NT2/D1 (cell line): ENCODE measurements at regions not wholly inside any gene's neighbourhood (a gene's known extent, or its start where the extent isn't known, plus 50 kb on each side); places are given as distances from the start of the nearest gene placed in this dataset.

Experiments
- DNase-seq: peaks from one replicate; pipeline ENCODE4 v3.0.0-alpha.2; 2011; ENCODE audit warnings: low read depth, low spot score
- H3K27me3 ChIP-seq: 2 replicates; pipeline ENCODE4 v1.6.0; 2011; ENCODE audit warnings: mild to moderate bottlenecking; ENCODE audit not compliant: insufficient read length, insufficient read depth
- H3K36me3 ChIP-seq: 2 replicates; pipeline ENCODE4 v1.6.1; 2011; ENCODE audit warnings: mild to moderate bottlenecking, low read length, mixed read lengths; ENCODE audit not compliant: insufficient read depth, insufficient read length
- H3K4me1 ChIP-seq: 2 replicates; pipeline ENCODE4 v1.5.1; 2011; ENCODE audit not compliant: insufficient read depth, insufficient read length
- H3K4me3 ChIP-seq: 2 replicates; pipeline ENCODE4 v1.5.1; 2011; ENCODE audit warnings: low read depth; ENCODE audit not compliant: insufficient read length
- H3K9ac ChIP-seq: 2 replicates; pipeline ENCODE4 v1.6.0; 2011; ENCODE audit warnings: low read depth; ENCODE audit not compliant: insufficient read length
- H3K9me3 ChIP-seq: 2 replicates; pipeline ENCODE4 v1.5.1; 2011; ENCODE audit warnings: mild to moderate bottlenecking, low read length; ENCODE audit not compliant: insufficient read depth
- SUZ12 ChIP-seq: IDR thresholded peaks from 2 replicates; pipeline ENCODE4 v1.6.1; 2011; ENCODE audit not compliant: insufficient read length, insufficient read depth; ENCODE audit errors: extremely low read depth
- YY1 ChIP-seq: IDR thresholded peaks from 2 replicates; pipeline ENCODE4 v1.6.1; 2011; ENCODE audit not compliant: insufficient read length, insufficient read depth
- ZNF274 ChIP-seq: IDR thresholded peaks from 2 replicates; pipeline ENCODE4 v1.6.1; 2011; ENCODE audit warnings: mild to moderate bottlenecking, low read depth, low read length

GRCh38 chr1:118246646-118247045 lies 61.6 kb upstream of the SPAG17 start:
- no peak for TF ChIP-seq YY1
- TF ChIP-seq ZNF274: no peak
- TF ChIP-seq SUZ12: no peak
- Histone ChIP-seq H3K9me3 (no peaks in the 10 kb centered on the region), H3K4me3 (no peak overlapping the region), H3K4me1 (peaks cover 4% of the 10 kb centered on the region), H3K9ac (no peak overlapping the region), H3K36me3 (no peaks in the 10 kb centered on the region), H3K27me3 (no peaks in the 10 kb centered on the region)
- DNase-seq: no peak

- DNase-seq: no peak
- no peaks in the 10 kb centered on the region for H3K4me1 ChIP-seq
- no peak overlapping the region for H3K4me3 ChIP-seq
- no peaks in the 10 kb centered on the region for H3K27me3 ChIP-seq
- peaks cover 13% of the 10 kb centered on the region; the same call in 1 of the 2 replicates for H3K9me3 ChIP-seq
- H3K9ac ChIP-seq: no peak overlapping the region
- TF ChIP-seq ZNF274: no peak
- no peak for TF ChIP-seq SUZ12
- TF ChIP-seq YY1: no peak
- H3K36me3 ChIP-seq: no peaks in the 10 kb centered on the region
Measured at GRCh38 chr1:118244194-118244593, 59.2 kb upstream of the SPAG17 start.

GRCh38 chr1:118243269-118243668 lies 58.2 kb upstream of the SPAG17 start:
- Histone ChIP-seq H3K4me3 (no peak overlapping the region), H3K9ac (no peak overlapping the region), H3K4me1 (no peaks in the 10 kb centered on the region), H3K27me3 (no peaks in the 10 kb centered on the region), H3K9me3 (peaks cover 21% of the 10 kb centered on the region; the same call in 1 of the 2 replicates), H3K36me3 (no peaks in the 10 kb centered on the region)
- TF ChIP-seq YY1 (no peak), ZNF274 (no peak), SUZ12 (no peak)
- no peak for DNase-seq
